H1 (cell line): ENCODE measurements at regions not wholly inside any gene's neighbourhood (a gene's known extent, or its start where the extent isn't known, plus 50 kb on each side); places are given as distances from the start of the nearest gene placed in this dataset.

Experiments
- HDAC2 ChIP-seq, 2 experiments: fragments of 300-600 bp in 1 of 2; sonication (generic) in 1 of 2; IDR thresholded peaks; 2 replicates each; pipeline ENCODE4 v1.6.1; 2011 to 2012; ENCODE audit warnings: low read depth in 2 of 2, low read length in 2 of 2, mild to moderate bottlenecking in 2 of 2, moderate library complexity in 2 of 2, borderline replicate concordance in 1 of 2, inconsistent platforms in 1 of 2

DNA sequence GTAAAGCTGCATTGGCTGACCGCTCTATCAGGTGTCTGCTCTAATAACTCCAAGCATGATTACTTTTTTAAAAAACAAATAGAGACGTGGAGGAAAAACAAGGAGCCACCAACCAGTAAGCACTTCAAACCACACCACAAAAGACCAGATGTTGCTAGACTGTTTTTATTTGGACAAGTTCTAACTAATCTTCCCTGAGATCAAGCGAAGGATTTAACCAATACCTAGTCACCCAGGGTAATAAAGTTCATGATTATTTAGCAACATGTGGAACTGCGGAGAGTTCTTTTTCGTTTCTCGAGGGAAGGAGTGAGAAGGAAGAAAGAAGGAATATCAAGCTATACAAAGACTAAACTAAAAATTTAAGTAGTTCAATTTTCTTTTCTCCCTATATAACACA is 288.1 kb downstream of the DUSP6 start (continued):
- no peak for TF ChIP-seq HDAC2 (IDR thresholded peaks at IDR 0.05; ENCODE audit: borderline replicate concordance in 1 of 2, low read depth in 2 of 2, low read length in 2 of 2)
- TF ChIP-seq, all 59 proteins: peak for 0
